ENCODE measurements at regions not wholly inside any gene's neighbourhood (a gene's known extent, or its start where the extent isn't known, plus 50 kb on each side); places are given as distances from the start of the nearest gene placed in this dataset.

- no peak overlapping the region for H3K4me3 ChIP-seq (ENCODE audit: low read length)
- no peaks in the 10 kb centered on the region for H3K4me1 Mint-ChIP-seq
- no peak overlapping the region for H3K27ac Mint-ChIP-seq
- H3K27me3 Mint-ChIP-seq (ENCODE audit: low read depth in 2 of 2), result no peaks in the 10 kb centered on the region
- 67% methylated on average over 3 of the region's 3 CpGs for WGBS (ENCODE audit: insufficient coverage)
- H3K27ac ChIP-seq (ENCODE audit: low read length), result no peak overlapping the region
- no peaks in the 10 kb centered on the region for H3K36me3 ChIP-seq (ENCODE audit: control insufficient read depth, insufficient read depth, low read length)
- H3K9me3 ChIP-seq (ENCODE audit: control insufficient read depth, insufficient read depth, low read length), result no peaks in the 10 kb centered on the region
- H3K27me3 ChIP-seq (ENCODE audit: control insufficient read depth, insufficient read depth, low read length), result no peaks in the 10 kb centered on the region
- intact Hi-C loops (cut with micrococcal nuclease), result no loop called here
- no peaks in the 10 kb centered on the region for H3K36me3 Mint-ChIP-seq
- ATAC-seq (no peak), DNase-seq (no peak)
- H3K4me3 Mint-ChIP-seq, result no peak overlapping the region
- no peaks in the 10 kb centered on the region for H3K4me1 ChIP-seq (ENCODE audit: control insufficient read depth, insufficient read depth, low read length)
- TF ChIP-seq CTCF (IDR thresholded peaks at IDR 0.05), result no peak
- H3K9me3 Mint-ChIP-seq, result peaks cover 15 to 23% of the 10 kb centered on the region in 2 donors
Observed at GRCh38 chr2:49240608-49241007, 86.3 kb upstream of the FSHR start.

- intact Hi-C loops (cut with micrococcal nuclease), result no loop called here
- Mint-ChIP-seq H3K4me3 (no peak overlapping the region), H3K27me3 (ENCODE audit: low read depth in 2 of 2) (no peaks in the 10 kb centered on the region), H3K36me3 (no peaks in the 10 kb centered on the region), H3K4me1 (no peaks in the 10 kb centered on the region), H3K9me3 (peaks cover 12 to 18% of the 10 kb centered on the region in 2 donors), H3K27ac (no peak overlapping the region)
- Histone ChIP-seq H3K4me1 (ENCODE audit: control insufficient read depth, insufficient read depth, low read length) (no peaks in the 10 kb centered on the region), H3K9me3 (ENCODE audit: control insufficient read depth, insufficient read depth, low read length) (no peaks in the 10 kb centered on the region), H3K4me3 (ENCODE audit: low read length) (no peak overlapping the region), H3K27me3 (ENCODE audit: control insufficient read depth, insufficient read depth, low read length) (no peaks in the 10 kb centered on the region), H3K36me3 (ENCODE audit: control insufficient read depth, insufficient read depth, low read length) (no peaks in the 10 kb centered on the region), H3K27ac (ENCODE audit: low read length) (no peak overlapping the region)
- TF ChIP-seq CTCF (IDR thresholded peaks at IDR 0.05), result no peak
- DNase-seq (no peak), ATAC-seq (no peak)
Observed at GRCh38 chr2:49238604-49238960, 84.3 kb upstream of the FSHR start.

- no peaks in the 10 kb centered on the region for H3K4me1 ChIP-seq (ENCODE audit: control insufficient read depth, insufficient read depth, low read length)
- 73% methylated on average over 5 of the region's 6 CpGs for WGBS (ENCODE audit: insufficient coverage)
- DNase-seq, result no peak
- no peaks in the 10 kb centered on the region for H3K36me3 ChIP-seq (ENCODE audit: control insufficient read depth, insufficient read depth, low read length)
- ATAC-seq, result no peak
- no peaks in the 10 kb centered on the region for H3K27me3 Mint-ChIP-seq (ENCODE audit: low read depth in 2 of 2)
- H3K4me3 ChIP-seq (ENCODE audit: low read length), result no peak overlapping the region
- H3K27me3 ChIP-seq (ENCODE audit: control insufficient read depth, insufficient read depth, low read length), result no peaks in the 10 kb centered on the region
- intact Hi-C loops (cut with micrococcal nuclease), result no loop called here
- H3K9me3 ChIP-seq (ENCODE audit: control insufficient read depth, insufficient read depth, low read length), result peaks cover 4% of the 10 kb centered on the region
- H3K27ac ChIP-seq (ENCODE audit: low read length), result no peak overlapping the region
- TF ChIP-seq CTCF (IDR thresholded peaks at IDR 0.05), result no peak
- H3K4me3 Mint-ChIP-seq, result no peak overlapping the region
- peaks cover 12 to 14% of the 10 kb centered on the region in 2 donors for H3K9me3 Mint-ChIP-seq
- no peaks in the 10 kb centered on the region for H3K36me3 Mint-ChIP-seq
- H3K4me1 Mint-ChIP-seq, result no peaks in the 10 kb centered on the region
- no peak overlapping the region for H3K27ac Mint-ChIP-seq
Observed at GRCh38 chr2:49237867-49238603, 83.7 kb upstream of the FSHR start.

GRCh38 chr2:49236316-49236715 is 82.0 kb upstream of the FSHR start:
- no peak for TF ChIP-seq CTCF (IDR thresholded peaks at IDR 0.05)

More at GRCh38 chr2:49236316-49236715, 82.0 kb upstream of the FSHR start:
- DNase-seq, result no peak
- H3K36me3 Mint-ChIP-seq, result no peaks in the 10 kb centered on the region
- Histone ChIP-seq H3K4me1 (ENCODE audit: control insufficient read depth, insufficient read depth, low read length) (no peaks in the 10 kb centered on the region), H3K36me3 (ENCODE audit: control insufficient read depth, insufficient read depth, low read length) (no peaks in the 10 kb centered on the region), H3K27me3 (ENCODE audit: control insufficient read depth, insufficient read depth, low read length) (no peaks in the 10 kb centered on the region), H3K9me3 (ENCODE audit: control insufficient read depth, insufficient read depth, low read length) (peaks cover 5% of the 10 kb centered on the region), H3K4me3 (ENCODE audit: low read length) (no peak overlapping the region), H3K27ac (ENCODE audit: low read length) (no peak overlapping the region)
- peaks cover 16% of the 10 kb centered on the region in 2 donors for H3K9me3 Mint-ChIP-seq
- intact Hi-C loops (cut with micrococcal nuclease), result no loop called here
- H3K27me3 Mint-ChIP-seq (ENCODE audit: low read depth in 2 of 2), result no peaks in the 10 kb centered on the region
- H3K4me1 Mint-ChIP-seq, result no peaks in the 10 kb centered on the region
- WGBS (ENCODE audit: insufficient coverage), result 100% methylated on average over 1 of the region's 1 CpG
- no peak for ATAC-seq
- H3K4me3 Mint-ChIP-seq, result no peak overlapping the region
- H3K27ac Mint-ChIP-seq, result no peak overlapping the region

All from natural killer cell (primary cell).